SK-N-SH treated with all-trans-retinoic acid at 6 μM for 48 hours (cell line): ENCODE measurements at regions not wholly inside any gene's neighbourhood (a gene's known extent, or its start where the extent isn't known, plus 50 kb on each side); places are given as distances from the start of the nearest gene placed in this dataset.

ENCODE experiments used
- ARNTL ChIP-seq: fragments of 450-650 bp; formaldehyde crosslinking; IDR thresholded peaks from 2 replicates; pipeline ENCODE4 v1.5.0; 2020; ENCODE audit warnings: low read depth, mild to moderate bottlenecking, moderate library complexity, borderline replicate concordance
- ESRRG ChIP-seq: fragments of 250-450 bp; sonication (Bioruptor Pico); IDR thresholded peaks from 2 replicates; pipeline ENCODE4 v1.6.1; 2021; ENCODE audit warnings: mild to moderate bottlenecking
- GLIS3 ChIP-seq: fragments of 250-450 bp; sonication (Bioruptor Pico); IDR thresholded peaks from 2 replicates; pipeline ENCODE4 v1.5.0; 2020; ENCODE audit warnings: mild to moderate bottlenecking, moderate library complexity
- ZFP3 ChIP-seq: fragments of 250-450 bp; sonication (Bioruptor Pico); IDR thresholded peaks from 2 replicates; pipeline ENCODE4 v1.5.0; 2020; ENCODE audit warnings: mild to moderate bottlenecking, moderate library complexity
- ZFP30 ChIP-seq: fragments of 450-650 bp; formaldehyde crosslinking; IDR thresholded peaks from 2 replicates; pipeline ENCODE4 v1.5.0; 2022; ENCODE audit warnings: mild to moderate bottlenecking, moderate library complexity
- ZNF70 ChIP-seq: fragments of 450-650 bp; formaldehyde crosslinking; IDR thresholded peaks from 2 replicates; pipeline ENCODE4 v1.5.0; 2020; ENCODE audit warnings: mild to moderate bottlenecking, moderate library complexity
- TF ChIP-seq, protein P1 (sequence below): fragments of 250-450 bp; sonication (Bioruptor Pico); IDR thresholded peaks from 2 replicates; pipeline ENCODE4 v1.5.1; 2021; ENCODE audit warnings: mild to moderate bottlenecking, moderate library complexity
- TF ChIP-seq, protein P2 (sequence below): fragments of 250-450 bp; sonication (Bioruptor Pico); IDR thresholded peaks from 2 replicates; pipeline ENCODE4 v1.8.0; 2020; ENCODE audit warnings: mild to moderate bottlenecking, moderate library complexity, borderline replicate concordance
- TF ChIP-seq, protein P3 (sequence below): fragments of 250-450 bp; sonication (Bioruptor Pico); IDR thresholded peaks from 2 replicates; pipeline ENCODE4 v1.8.0; 2021; ENCODE audit warnings: low read depth, mild to moderate bottlenecking, moderate library complexity, borderline replicate concordance

DNA sequence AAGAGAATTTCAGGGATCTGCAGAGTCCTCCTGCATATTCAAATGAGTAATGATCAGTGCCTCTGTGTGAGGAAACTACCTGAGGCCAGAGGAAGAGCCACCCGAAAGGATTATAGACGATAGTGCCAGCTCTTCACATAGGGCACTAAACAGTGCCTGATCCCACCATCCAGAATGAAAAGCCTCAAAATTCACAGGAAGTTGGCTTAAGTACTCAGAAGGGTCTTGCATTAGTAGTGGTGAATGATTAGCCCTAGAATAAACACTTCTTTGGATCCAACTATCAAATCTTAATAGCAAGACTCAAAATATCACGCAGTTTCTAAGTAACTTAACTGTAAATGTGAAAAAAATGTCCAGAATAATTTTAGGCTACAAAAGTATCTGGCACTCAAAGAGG lies 324.4 kb downstream of the ZNF674 start:
- TF ChIP-seq, protein P1, sequence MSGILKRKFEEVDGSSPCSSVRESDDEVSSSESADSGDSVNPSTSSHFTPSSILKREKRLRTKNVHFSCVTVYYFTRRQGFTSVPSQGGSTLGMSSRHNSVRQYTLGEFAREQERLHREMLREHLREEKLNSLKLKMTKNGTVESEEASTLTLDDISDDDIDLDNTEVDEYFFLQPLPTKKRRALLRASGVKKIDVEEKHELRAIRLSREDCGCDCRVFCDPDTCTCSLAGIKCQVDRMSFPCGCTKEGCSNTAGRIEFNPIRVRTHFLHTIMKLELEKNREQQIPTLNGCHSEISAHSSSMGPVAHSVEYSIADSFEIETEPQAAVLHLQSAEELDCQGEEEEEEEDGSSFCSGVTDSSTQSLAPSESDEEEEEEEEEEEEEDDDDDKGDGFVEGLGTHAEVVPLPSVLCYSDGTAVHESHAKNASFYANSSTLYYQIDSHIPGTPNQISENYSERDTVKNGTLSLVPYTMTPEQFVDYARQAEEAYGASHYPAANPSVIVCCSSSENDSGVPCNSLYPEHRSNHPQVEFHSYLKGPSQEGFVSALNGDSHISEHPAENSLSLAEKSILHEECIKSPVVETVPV (CRISPR knock-in tag): no peak
- TF ChIP-seq ZFP3 (CRISPR knock-in tag) (no peak), ESRRG (CRISPR knock-in tag) (no peak), ARNTL (CRISPR knock-in tag) (no peak), ZFP30 (no peak), GLIS3 (CRISPR knock-in tag) (no peak), ZNF70 (no peak)
- TF ChIP-seq, protein P2, sequence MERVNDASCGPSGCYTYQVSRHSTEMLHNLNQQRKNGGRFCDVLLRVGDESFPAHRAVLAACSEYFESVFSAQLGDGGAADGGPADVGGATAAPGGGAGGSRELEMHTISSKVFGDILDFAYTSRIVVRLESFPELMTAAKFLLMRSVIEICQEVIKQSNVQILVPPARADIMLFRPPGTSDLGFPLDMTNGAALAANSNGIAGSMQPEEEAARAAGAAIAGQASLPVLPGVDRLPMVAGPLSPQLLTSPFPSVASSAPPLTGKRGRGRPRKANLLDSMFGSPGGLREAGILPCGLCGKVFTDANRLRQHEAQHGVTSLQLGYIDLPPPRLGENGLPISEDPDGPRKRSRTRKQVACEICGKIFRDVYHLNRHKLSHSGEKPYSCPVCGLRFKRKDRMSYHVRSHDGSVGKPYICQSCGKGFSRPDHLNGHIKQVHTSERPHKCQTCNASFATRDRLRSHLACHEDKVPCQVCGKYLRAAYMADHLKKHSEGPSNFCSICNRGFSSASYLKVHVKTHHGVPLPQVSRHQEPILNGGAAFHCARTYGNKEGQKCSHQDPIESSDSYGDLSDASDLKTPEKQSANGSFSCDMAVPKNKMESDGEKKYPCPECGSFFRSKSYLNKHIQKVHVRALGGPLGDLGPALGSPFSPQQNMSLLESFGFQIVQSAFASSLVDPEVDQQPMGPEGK: no peak
- TF ChIP-seq, protein P3, sequence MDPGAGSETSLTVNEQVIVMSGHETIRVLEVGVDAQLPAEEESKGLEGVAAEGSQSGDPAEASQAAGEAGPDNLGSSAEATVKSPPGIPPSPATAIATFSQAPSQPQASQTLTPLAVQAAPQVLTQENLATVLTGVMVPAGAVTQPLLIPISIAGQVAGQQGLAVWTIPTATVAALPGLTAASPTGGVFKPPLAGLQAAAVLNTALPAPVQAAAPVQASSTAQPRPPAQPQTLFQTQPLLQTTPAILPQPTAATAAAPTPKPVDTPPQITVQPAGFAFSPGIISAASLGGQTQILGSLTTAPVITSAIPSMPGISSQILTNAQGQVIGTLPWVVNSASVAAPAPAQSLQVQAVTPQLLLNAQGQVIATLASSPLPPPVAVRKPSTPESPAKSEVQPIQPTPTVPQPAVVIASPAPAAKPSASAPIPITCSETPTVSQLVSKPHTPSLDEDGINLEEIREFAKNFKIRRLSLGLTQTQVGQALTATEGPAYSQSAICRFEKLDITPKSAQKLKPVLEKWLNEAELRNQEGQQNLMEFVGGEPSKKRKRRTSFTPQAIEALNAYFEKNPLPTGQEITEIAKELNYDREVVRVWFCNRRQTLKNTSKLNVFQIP (CRISPR knock-in tag): no peak
